HepG2 (cell line): ENCODE measurements at regions not wholly inside any gene's neighbourhood (a gene's known extent, or its start where the extent isn't known, plus 50 kb on each side); places are given as distances from the start of the nearest gene placed in this dataset.

ENCODE experiments used
- ATAC-seq: fragments of 200-7000 bp; cut with Tn5 transposase; 3 replicates; pipeline ENCODE4 v1.9.1; 2020; ENCODE audit warnings: mild to moderate bottlenecking, moderate library complexity
- BruUV-seq: library from RNA; stranded (reverse); fragments of 400-500 nt; replicated peaks from 2 replicates; lab custom pipeline; 2021; lab: Mats Ljungman, UMichigan
- CTCF ChIA-PET: fragments of 300-600 bp; formaldehyde crosslinking; extraction: SDS; loops from one replicate; lab custom pipeline; 2021; ENCODE audit warnings: low total read pairs, inconsistent platforms, low intra/inter-chr PET ratio; lab: Yijun Ruan, JAX
- POLR2A ChIA-PET: fragments of 350-600 bp; sonication (Branson Sonifier 250); formaldehyde crosslinking; loops from one replicate; lab custom pipeline; 2020; ENCODE audit warnings: antibody characterized with exemption, inconsistent platforms; lab: Yijun Ruan, JAX
- DNase-seq: peaks from one replicate; pipeline ENCODE4 v3.0.0-alpha.2; 2015; ENCODE audit warnings: low spot score
- FAIRE-seq: peaks from 3 replicates; lab custom pipeline; 2011; peaks lifted over from hg19 to GRCh38; lab: Jason Lieb, UNC
- H2AFZ ChIP-seq: one replicate; pipeline ENCODE4 v1.6.1; 2011; ENCODE audit warnings: low read length, inconsistent platforms
- H3K27ac ChIP-seq: fragments of 300-600 bp; 3 replicates; pipeline ENCODE4 v1.8.0; 2011; ENCODE audit warnings: mixed run types, mild to moderate bottlenecking, mixed read lengths, low read length, inconsistent platforms; ENCODE audit not compliant: insufficient read depth; ENCODE audit errors: extremely low read length
- H3K27me3 ChIP-seq, 2 experiments: fragments of 200-600 bp in 1 of 2; 2 replicates in 1 of 2; 3 replicates in 1 of 2; pipeline versions ENCODE4 v1.6.0 to v1.8.0; 2011; ENCODE audit warnings: low read length in 2 of 2, mild to moderate bottlenecking in 2 of 2, moderate library complexity in 2 of 2, inconsistent platforms in 1 of 2; ENCODE audit not compliant: insufficient read depth in 2 of 2, control insufficient read depth in 1 of 2
- H3K36me3 ChIP-seq, 2 experiments: fragments of 200-600 bp in 1 of 2; replicated peaks in 1 of 2; 2 replicates in 1 of 2; 3 replicates in 1 of 2; pipeline versions ENCODE4 v1.5.1 to v1.8.0; 2011; ENCODE audit warnings: low read length in 2 of 2, inconsistent platforms in 1 of 2; ENCODE audit not compliant: insufficient read depth in 2 of 2, control insufficient read depth in 1 of 2
- H3K4me1 ChIP-seq: 2 replicates; pipeline ENCODE4 v1.5.1; 2012; ENCODE audit warnings: low read length, inconsistent platforms; ENCODE audit not compliant: insufficient read depth
- H3K4me2 ChIP-seq: 2 replicates; pipeline ENCODE4 v1.6.0; 2011; ENCODE audit warnings: low read depth, low read length, inconsistent platforms
- H3K4me3 ChIP-seq, 3 experiments: fragments of 200-600 bp in 1 of 3; sonication (generic), shearing (Covaris generic) in 1 of 3; replicated peaks in 1 of 3; 2 replicates each; pipeline ENCODE4 v1.5.1; 2011 to 2016; ENCODE audit warnings: low read length in 3 of 3, inconsistent platforms in 2 of 3, low read depth in 2 of 3, mild to moderate bottlenecking in 2 of 3, control low read depth in 1 of 3, mixed read lengths in 1 of 3; ENCODE audit not compliant: insufficient read depth in 1 of 3
- H3K79me2 ChIP-seq: one replicate; pipeline ENCODE4 v1.6.1; 2011; ENCODE audit warnings: low read length, inconsistent platforms; ENCODE audit not compliant: insufficient read depth
- H3K9ac ChIP-seq: 2 replicates; pipeline ENCODE4 v1.6.0; 2011; ENCODE audit warnings: mild to moderate bottlenecking, low read depth, low read length, inconsistent platforms; ENCODE audit not compliant: insufficient read depth
- H3K9me3 ChIP-seq: 2 replicates; pipeline ENCODE4 v1.5.1; 2012; ENCODE audit warnings: mild to moderate bottlenecking, low read length
- H4K20me1 ChIP-seq: 2 replicates; pipeline ENCODE4 v1.6.0; 2011; ENCODE audit warnings: inconsistent platforms, mild to moderate bottlenecking, low read length, moderate library complexity; ENCODE audit not compliant: insufficient read depth
- GZF1 ChIP-seq: sonication (generic); formaldehyde crosslinking; IDR thresholded peaks from 2 replicates; pipeline ENCODE4 v1.5.1; 2020; ENCODE audit warnings: mild to moderate bottlenecking, missing genetic modification reagents
- HNF4A ChIP-seq: sonication (generic); formaldehyde crosslinking; IDR thresholded peaks from 2 replicates; pipeline ENCODE4 v1.4.0; 2020; ENCODE audit warnings: missing genetic modification reagents
- JUN ChIP-seq: sonication (generic); formaldehyde crosslinking; IDR thresholded peaks from 2 replicates; pipeline ENCODE4 v1.4.0; 2020; ENCODE audit warnings: mild to moderate bottlenecking, missing genetic modification reagents
- KDM2A ChIP-seq: sonication (generic); formaldehyde crosslinking; IDR thresholded peaks from 2 replicates; pipeline ENCODE4 v1.4.0; 2020; ENCODE audit warnings: low read depth, missing genetic modification reagents, borderline replicate concordance
- LCORL ChIP-seq, 2 experiments: fragments of 450-650 bp in 1 of 2; sonication (generic) in 1 of 2; formaldehyde crosslinking in 1 of 2; IDR thresholded peaks; 2 replicates each; pipeline versions ENCODE4 v1.5.0 to v1.6.1; 2017 to 2020; ENCODE audit warnings: antibody characterized with exemption in 1 of 2, missing genetic modification reagents in 1 of 2
- NFE2L2 ChIP-seq: fragments of 150-350 bp; IDR thresholded peaks from 2 replicates; pipeline ENCODE4 v1.6.1; 2014; ENCODE audit warnings: low read length
- NFIC ChIP-seq: IDR thresholded peaks from 2 replicates; pipeline ENCODE4 v1.6.1; 2012; ENCODE audit warnings: mild to moderate bottlenecking, low read length, inconsistent platforms
- NFKBIZ ChIP-seq: IDR thresholded peaks from 2 replicates; pipeline ENCODE4 v1.6.1; 2018; ENCODE audit warnings: missing genetic modification reagents, missing compliant biosample characterization
- NFRKB ChIP-seq: fragments of 450-650 bp; IDR thresholded peaks from 2 replicates; pipeline ENCODE4 v1.6.1; 2017
- PAX8 ChIP-seq: sonication (generic); formaldehyde crosslinking; IDR thresholded peaks from 2 replicates; pipeline ENCODE4 v1.8.0; 2022; ENCODE audit warnings: mild to moderate bottlenecking, missing genetic modification reagents, borderline replicate concordance
- PRPF4 ChIP-seq: fragments of 200-400 bp; formaldehyde crosslinking; IDR thresholded peaks from 2 replicates; pipeline ENCODE4 v1.6.1; 2016; ENCODE audit warnings: low read length, low read depth; ENCODE audit not compliant: poor library complexity, severe bottlenecking
- RBFOX2 ChIP-seq: fragments of 200-400 bp; formaldehyde crosslinking; IDR thresholded peaks from 2 replicates; pipeline ENCODE4 v1.6.1; 2017; ENCODE audit warnings: low read depth, mild to moderate bottlenecking, low read length
- ZBTB25 ChIP-seq: IDR thresholded peaks from 2 replicates; pipeline ENCODE4 v1.6.1; 2018; ENCODE audit warnings: missing genetic modification reagents
- ZNF230 ChIP-seq: sonication (generic); formaldehyde crosslinking; IDR thresholded peaks from 2 replicates; pipeline ENCODE4 v1.4.0; 2020; ENCODE audit warnings: mild to moderate bottlenecking, missing genetic modification reagents
- ZNF780A ChIP-seq: sonication (generic); formaldehyde crosslinking; IDR thresholded peaks from 2 replicates; pipeline ENCODE4 v1.8.0; 2022; ENCODE audit warnings: mild to moderate bottlenecking, missing genetic modification reagents, moderate library complexity
- ZSCAN9 ChIP-seq: IDR thresholded peaks from 2 replicates; pipeline ENCODE4 v1.6.1; 2016; ENCODE audit warnings: borderline replicate concordance
- WGBS: methylation state at CpG from one replicate; pipeline ENCODE4 v1.1.6; 2017; ENCODE audit warnings: low lambda C conversion rate; 5-methylcytosine and 5-hydroxymethylcytosine counted together
- in situ Hi-C: cut with HindIII; loops from 2 replicates; pipeline ENCODE4 v1.10.0; 2017; ENCODE audit warnings: low pct_unique_long_range_greater_than_20kb; ENCODE audit not compliant: extremely low pct_ligation_motif_present
- intact Hi-C: fragments of 100-400 bp; cut with micrococcal nuclease; formaldehyde crosslinking; loops from one replicate; pipeline ENCODE4 v1.10.0; 2022; ENCODE audit not compliant: unreplicated experiment

GRCh38 chr11:92026664-92027063 is 198.0 kb upstream of the FAT3 start:
- no peak overlapping the region for H3K9ac ChIP-seq
- H2AFZ ChIP-seq: no peak overlapping the region
- POLR2A ChIA-PET: no interaction called here
- H3K9me3 ChIP-seq: peaks cover 20% of the 10 kb centered on the region
- no peak overlapping the region for H3K4me3 ChIP-seq
- no peak overlapping the region for H3K27ac ChIP-seq
- in situ Hi-C loops: no loop called here
- H4K20me1 ChIP-seq: no peaks in the 10 kb centered on the region
- H3K4me2 ChIP-seq: no peak overlapping the region
- DNase-seq: no peak
- H3K27me3 ChIP-seq: no peaks in the 10 kb centered on the region
- no TSS peak for BruUV-seq
- intact Hi-C loops: no loop called here
- 62% methylated on average over 4 of the region's 7 CpGs for WGBS
- no peak for ATAC-seq
- H3K36me3 ChIP-seq: no peaks in the 10 kb centered on the region
- CTCF ChIA-PET: no interaction called here
- no peaks in the 10 kb centered on the region for H3K4me1 ChIP-seq
- TF ChIP-seq ZBTB25 (CRISPR knock-in tag) (no peak), NFE2L2 (no peak), NFKBIZ (CRISPR knock-in tag) (no peak)
- TF ChIP-seq, all 625 proteins: peak for 0
- H3K79me2 ChIP-seq: no peaks in the 10 kb centered on the region
- no peak for FAIRE-seq

- H3K9me3 ChIP-seq: peaks cover 24% of the 10 kb centered on the region
- no TSS peak for BruUV-seq
- WGBS: 0% methylated on average over 2 of the region's 2 CpGs
Measured at GRCh38 chr11:92024788-92025187, 199.8 kb upstream of the FAT3 start.

More at GRCh38 chr11:92024788-92025187, 199.8 kb upstream of the FAT3 start:
- TF ChIP-seq NFIC (no peak), ZSCAN9 (CRISPR knock-in tag) (no peak), JUN (CRISPR knock-in tag) (no peak), KDM2A (CRISPR knock-in tag) (no peak), ZNF230 (CRISPR knock-in tag) (no peak), PRPF4 (no peak), NFRKB (no peak), HNF4A (no peak), GZF1 (CRISPR knock-in tag) (no peak), RBFOX2 (no peak), ZNF780A (CRISPR knock-in tag) (no peak), PAX8 (CRISPR knock-in tag) (no peak), LCORL (IDR thresholded peaks at IDR 0.05) (no peak), LCORL (CRISPR knock-in tag; IDR thresholded peaks at IDR 0.05) (no peak)
- TF ChIP-seq, all 625 proteins: peak for 0
- no peak overlapping the region for H3K9ac ChIP-seq
- H3K4me1 ChIP-seq: no peaks in the 10 kb centered on the region
- DNase-seq (no peak), FAIRE-seq (no peak), ATAC-seq (no peak)
- H2AFZ ChIP-seq: no peak overlapping the region
- in situ Hi-C loops (no loop called here), intact Hi-C loops (no loop called here)
- no peak overlapping the region for H3K4me3 ChIP-seq
- no peaks in the 10 kb centered on the region for H3K79me2 ChIP-seq
- POLR2A ChIA-PET: no interaction called here
- CTCF ChIA-PET: no interaction called here
- H4K20me1 ChIP-seq: no peaks in the 10 kb centered on the region
- no peaks in the 10 kb centered on the region for H3K27me3 ChIP-seq
- H3K4me2 ChIP-seq: no peak overlapping the region
- H3K36me3 ChIP-seq: no peaks in the 10 kb centered on the region
- H3K27ac ChIP-seq: no peak overlapping the region
